ENCODE measurements at regions not wholly inside any gene's neighbourhood (a gene's known extent, or its start where the extent isn't known, plus 50 kb on each side); places are given as distances from the start of the nearest gene placed in this dataset.
"Not testable (repeated sequence)": the region's sequence is repeated elsewhere in the genome, so short reads cannot be mapped to it uniquely, and the experiment has no call there.

- H3K27me3 ChIP-seq (ENCODE audit: insufficient read depth, low read length) = no peaks in the 10 kb centered on the region
- peaks cover 8 to 12% of the 10 kb centered on the region in 2 experiments; a peak in 3 of 5 replicates for H3K9me3 Mint-ChIP-seq
- H4K20me1 ChIP-seq (ENCODE audit: control insufficient read depth, insufficient read depth, insufficient read length) = no peaks in the 10 kb centered on the region
- H4K8ac ChIP-seq (replicated peaks; ENCODE audit: insufficient read length, low read depth, low read length) = no peak overlapping the region
- TF ChIP-seq CTCF (conservative IDR thresholded peaks at IDR 0.05) = no peak
- no peak overlapping the region for H3K23ac ChIP-seq (ENCODE audit: insufficient read length, low read depth, low read length)
- H2BK15ac ChIP-seq (ENCODE audit: low read depth, low read length) = no peak overlapping the region
- H3K56ac ChIP-seq (ENCODE audit: insufficient read length, low read depth, low read length) = no peak overlapping the region
- H4K91ac ChIP-seq (ENCODE audit: insufficient read length, low read depth, low read length) = no peak overlapping the region
- H2BK20ac ChIP-seq (ENCODE audit: low read depth, low read length, poor library complexity, severe bottlenecking) = no peak overlapping the region
- peaks cover 9% of the 10 kb centered on the region for H3K27me3 Mint-ChIP-seq (ENCODE audit: low read depth)
- H3T11ph ChIP-seq (ENCODE audit: low read length) = no peak overlapping the region
- H3K27ac Mint-ChIP-seq = no peak overlapping the region
- no peak overlapping the region for H3K4me2 ChIP-seq (ENCODE audit: insufficient read depth, insufficient read length, low read length)
- H3K9ac ChIP-seq (ENCODE audit: extremely low read depth, insufficient read length, low read length) = no peak overlapping the region
- H3K4me3 Mint-ChIP-seq = no peak overlapping the region
- H2BK120ac ChIP-seq (ENCODE audit: low read depth, low read length, poor library complexity, severe bottlenecking) = no peak overlapping the region
- H3K23me2 ChIP-seq (ENCODE audit: insufficient read length, low read depth, low read length, poor library complexity, severe bottlenecking) = no peaks in the 10 kb centered on the region
- no peak overlapping the region for H3K18ac ChIP-seq (ENCODE audit: insufficient read length, low read depth, low read length)
- no peak overlapping the region for H4K5ac ChIP-seq (ENCODE audit: insufficient read length, low read depth, low read length)
- H3K4ac ChIP-seq (ENCODE audit: low read depth, low read length) = no peak overlapping the region
- no peak overlapping the region for H2BK5ac ChIP-seq (ENCODE audit: insufficient read length, low read length)
- no peaks in the 10 kb centered on the region for H3K4me1 Mint-ChIP-seq
- H2BK12ac ChIP-seq (ENCODE audit: insufficient read length, low read depth, low read length) = no peak overlapping the region
- H3K14ac ChIP-seq (ENCODE audit: insufficient read depth, low read length) = no peak overlapping the region
- peaks cover 0 to 1% (median 0%) of the 10 kb centered on the region in 3 experiments; a peak in 1 of 7 replicates for H3K36me3 Mint-ChIP-seq (ENCODE audit: insufficient read depth in 1 of 3, low read depth in 3 of 3)
- no peaks in the 10 kb centered on the region for H3K4me1 ChIP-seq (ENCODE audit: insufficient read depth, low read length)
- H3K9me3 ChIP-seq (ENCODE audit: control insufficient read depth, low read depth, low read length) = no peaks in the 10 kb centered on the region
- no peak overlapping the region for H2AFZ ChIP-seq (ENCODE audit: low read length)
- no peak overlapping the region for H3K27ac ChIP-seq (ENCODE audit: insufficient read length, low read depth, low read length)
- WGBS (ENCODE audit: extremely low coverage, insufficient read length, low lambda C conversion rate) = no CpG with 5 or more reads among the region's 1 CpG
- H2AK5ac ChIP-seq (ENCODE audit: insufficient read length, low read length) = no peak overlapping the region
- no peak for DNase-seq
- no peaks in the 10 kb centered on the region for H3K79me1 ChIP-seq (ENCODE audit: insufficient read depth, low read depth, low read length, poor library complexity, severe bottlenecking)
- no peaks in the 10 kb centered on the region for H3K79me2 ChIP-seq (ENCODE audit: insufficient read depth, low read length)
These were observed 61.1 kb upstream of the TBX18 start for GRCh38 chr6:84825461-84825860.

GRCh38 chr6:84821314-84821713 is 56.9 kb upstream of the TBX18 start:
- not testable (repeated sequence) for H4K5ac ChIP-seq (ENCODE audit: insufficient read length, low read depth, low read length); H3K4me1 Mint-ChIP-seq; H3K36me3 Mint-ChIP-seq (ENCODE audit: insufficient read depth in 1 of 3, low read depth in 3 of 3); H3K27ac ChIP-seq (ENCODE audit: insufficient read length, low read depth, low read length); H4K8ac ChIP-seq (replicated peaks; ENCODE audit: insufficient read length, low read depth, low read length); H3K27ac Mint-ChIP-seq; H2BK5ac ChIP-seq (ENCODE audit: insufficient read length, low read length); H3K4me1 ChIP-seq (ENCODE audit: insufficient read depth, low read length); H3K79me1 ChIP-seq (ENCODE audit: insufficient read depth, low read depth, low read length, poor library complexity, severe bottlenecking); H2BK120ac ChIP-seq (ENCODE audit: low read depth, low read length, poor library complexity, severe bottlenecking); H3K4me3 Mint-ChIP-seq; H3K18ac ChIP-seq (ENCODE audit: insufficient read length, low read depth, low read length); H3K4me2 ChIP-seq (ENCODE audit: insufficient read depth, insufficient read length, low read length); DNase-seq; H3K23me2 ChIP-seq (ENCODE audit: insufficient read length, low read depth, low read length, poor library complexity, severe bottlenecking); H3K79me2 ChIP-seq (ENCODE audit: insufficient read depth, low read length); H4K91ac ChIP-seq (ENCODE audit: insufficient read length, low read depth, low read length); H3K9me3 ChIP-seq (ENCODE audit: control insufficient read depth, low read depth, low read length); H3T11ph ChIP-seq (ENCODE audit: low read length); H3K56ac ChIP-seq (ENCODE audit: insufficient read length, low read depth, low read length); H2BK20ac ChIP-seq (ENCODE audit: low read depth, low read length, poor library complexity, severe bottlenecking); H3K14ac ChIP-seq (ENCODE audit: insufficient read depth, low read length); H2BK15ac ChIP-seq (ENCODE audit: low read depth, low read length); H2AK5ac ChIP-seq (ENCODE audit: insufficient read length, low read length); H3K9ac ChIP-seq (ENCODE audit: extremely low read depth, insufficient read length, low read length); H2AFZ ChIP-seq (ENCODE audit: low read length); H3K27me3 ChIP-seq (ENCODE audit: insufficient read depth, low read length); H3K4ac ChIP-seq (ENCODE audit: low read depth, low read length); H4K20me1 ChIP-seq (ENCODE audit: control insufficient read depth, insufficient read depth, insufficient read length); H3K23ac ChIP-seq (ENCODE audit: insufficient read length, low read depth, low read length); H2BK12ac ChIP-seq (ENCODE audit: insufficient read length, low read depth, low read length)
- peaks cover 11% of the 10 kb centered on the region for H3K27me3 Mint-ChIP-seq (ENCODE audit: low read depth)
- WGBS (ENCODE audit: extremely low coverage, insufficient read length, low lambda C conversion rate) = no CpG with 5 or more reads among the region's 1 CpG
- peaks cover 10% of the 10 kb centered on the region in 2 experiments; a peak in 4 of 5 replicates for H3K9me3 Mint-ChIP-seq

Data from H9 (cell line).